Adrenal gland (tissue), 9 donors: ENCODE measurements at regions not wholly inside any gene's neighbourhood (a gene's known extent, or its start where the extent isn't known, plus 50 kb on each side); places are given as distances from the start of the nearest gene placed in this dataset.

Experiments
- DNase-seq, 7 donors: peaks; one replicate each; pipeline ENCODE4 v3.0.0-alpha.2; 2019 to 2020
- H3K27ac ChIP-seq, 5 donors: fragments of 200-600 bp; sonication (generic) in 4 of 5; 1 replicate in 3 of 5; 2 replicates in 2 of 5; pipeline versions ENCODE4 v1.5.1 to v1.8.0; 2016 to 2020; ENCODE audit warnings: mild to moderate bottlenecking in 1 of 5
- H3K27me3 ChIP-seq: fragments of 200-600 bp; 2 replicates; pipeline ENCODE4 v1.8.0; 2021
- H3K36me3 ChIP-seq, 2 donors: fragments of 200-600 bp; replicated peaks in 1 of 2; 1 replicate in 1 of 2; 2 replicates in 1 of 2; pipeline versions ENCODE4 v1.5.1 to v1.8.0; 2018 to 2022
- H3K4me1 ChIP-seq, 2 donors: fragments of 200-600 bp; replicated peaks in 1 of 2; 1 replicate in 1 of 2; 2 replicates in 1 of 2; pipeline versions ENCODE4 v1.5.1 to v1.8.0; 2018 to 2021
- H3K4me3 ChIP-seq, 4 donors: fragments of 200-600 bp; sonication (generic) in 3 of 4; one replicate each; pipeline ENCODE4 v1.5.1; 2016 to 2018
- H3K9me3 ChIP-seq, 3 donors: fragments of 200-600 bp; sonication (generic) in 1 of 3; replicated peaks in 1 of 3; 1 replicate in 2 of 3; 2 replicates in 1 of 3; pipeline versions ENCODE4 v1.5.1 to v1.8.0; 2016 to 2021
- POLR2A ChIP-seq, 2 donors: fragments of 450-650 bp; IDR thresholded peaks; one replicate each; pipeline ENCODE4 v1.6.1; 2017; ENCODE audit warnings: antibody characterized with exemption in 2 of 2, mild to moderate bottlenecking in 2 of 2, moderate library complexity in 1 of 2
- WGBS, 4 donors: extraction: QIAGEN DNeasy Blood & Tissue Kit in 2 of 4; methylation state at CpG; one replicate each; pipeline versions ENCODE4 v1.1.5 to v1.1.7; 2013 to 2017; 5-methylcytosine and 5-hydroxymethylcytosine counted together
- intact Hi-C, 2 donors: fragments of 100-400 bp; cut with DNase I; formaldehyde crosslinking; loops; one replicate each; pipeline versions ENCODE4 v1.14.1 to v1.15.0; 2022 to 2023
- TF ChIP-seq, protein P1 (sequence below), 6 experiments: fragments of 450-650 bp in 4 of 6; fragments of 200-600 bp in 2 of 6; sonication (generic) in 1 of 6; IDR thresholded peaks; 1 replicate in 5 of 6; 2 replicates in 1 of 6; pipeline versions ENCODE4 v1.5.1 to v1.8.0; 2016 to 2021; ENCODE audit warnings: antibody characterized with exemption in 6 of 6, mild to moderate bottlenecking in 2 of 6, moderate library complexity in 1 of 6
- donor health status: healthy with polysubstance abuse.
- donor health status: Bipolar disorder and iron deficiency.
- donor health status: DM: yes; HTN: yes; CAD: no.
- donor health status: DM: no; HTN: no; CAD: no.
- donor health status: DM: no; HTN: no; CAD: no.

DNA sequence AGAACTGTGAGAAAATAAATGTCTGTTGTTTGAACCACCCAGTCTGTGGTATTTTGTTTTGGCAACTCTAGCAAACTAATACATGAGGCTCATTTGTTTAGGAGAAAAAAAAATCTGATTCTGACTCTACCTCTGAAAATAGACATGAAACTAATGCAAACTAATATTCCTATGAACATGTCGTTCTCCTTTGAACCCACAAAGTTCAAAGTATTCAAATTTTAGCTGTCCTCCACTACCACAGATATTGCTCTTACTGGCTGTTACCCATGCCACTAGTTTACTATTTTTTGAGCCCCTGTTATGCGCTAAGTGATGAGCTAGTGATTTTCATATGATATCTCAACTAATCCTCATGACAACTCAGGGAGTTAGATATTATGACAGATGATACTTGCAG is 58.8 kb upstream of the ZNF804B start:
- TF ChIP-seq, protein P1, sequence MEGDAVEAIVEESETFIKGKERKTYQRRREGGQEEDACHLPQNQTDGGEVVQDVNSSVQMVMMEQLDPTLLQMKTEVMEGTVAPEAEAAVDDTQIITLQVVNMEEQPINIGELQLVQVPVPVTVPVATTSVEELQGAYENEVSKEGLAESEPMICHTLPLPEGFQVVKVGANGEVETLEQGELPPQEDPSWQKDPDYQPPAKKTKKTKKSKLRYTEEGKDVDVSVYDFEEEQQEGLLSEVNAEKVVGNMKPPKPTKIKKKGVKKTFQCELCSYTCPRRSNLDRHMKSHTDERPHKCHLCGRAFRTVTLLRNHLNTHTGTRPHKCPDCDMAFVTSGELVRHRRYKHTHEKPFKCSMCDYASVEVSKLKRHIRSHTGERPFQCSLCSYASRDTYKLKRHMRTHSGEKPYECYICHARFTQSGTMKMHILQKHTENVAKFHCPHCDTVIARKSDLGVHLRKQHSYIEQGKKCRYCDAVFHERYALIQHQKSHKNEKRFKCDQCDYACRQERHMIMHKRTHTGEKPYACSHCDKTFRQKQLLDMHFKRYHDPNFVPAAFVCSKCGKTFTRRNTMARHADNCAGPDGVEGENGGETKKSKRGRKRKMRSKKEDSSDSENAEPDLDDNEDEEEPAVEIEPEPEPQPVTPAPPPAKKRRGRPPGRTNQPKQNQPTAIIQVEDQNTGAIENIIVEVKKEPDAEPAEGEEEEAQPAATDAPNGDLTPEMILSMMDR (IDR thresholded peaks at IDR 0.05): no peak
- TF ChIP-seq POLR2A (IDR thresholded peaks at IDR 0.05): no peak
- Histone ChIP-seq H3K27me3 (no peaks in the 10 kb centered on the region), H3K27ac (no peak overlapping the region), H3K4me3 (no peak overlapping the region), H3K36me3 (no peaks in the 10 kb centered on the region), H3K4me1 (no peaks in the 10 kb centered on the region), H3K9me3 (no peaks in the 10 kb centered on the region)
- DNase-seq: no peak
- 80 to 88% (median 83%) methylated on average over 2 of the region's 2 CpGs for WGBS, 4 donors
- intact Hi-C loops: no loop called here

DNA sequence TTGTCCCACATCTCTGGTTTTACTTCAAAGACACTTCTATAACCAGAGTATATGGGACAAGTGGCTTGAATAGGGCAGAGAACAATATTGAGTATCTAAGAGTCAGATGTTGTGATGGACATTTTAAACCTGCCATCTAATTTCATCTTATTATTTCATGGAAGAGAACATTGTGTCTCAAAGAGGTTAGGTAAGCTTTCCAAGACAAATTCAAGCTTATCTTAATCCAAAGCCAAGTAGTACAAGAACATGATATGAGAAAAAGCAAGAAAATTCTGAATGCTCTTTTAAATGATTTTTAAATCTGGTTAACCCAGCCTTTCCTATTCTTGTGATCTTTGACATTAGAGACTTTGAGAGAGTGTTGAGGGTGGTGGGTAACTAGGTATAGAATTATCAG is 65.3 kb upstream of the ZNF804B start:
- H3K36me3 ChIP-seq: no peaks in the 10 kb centered on the region
- intact Hi-C loops: no loop called here
- no peaks in the 10 kb centered on the region for H3K27me3 ChIP-seq
- H3K9me3 ChIP-seq: no peaks in the 10 kb centered on the region
- no peaks in the 10 kb centered on the region for H3K4me1 ChIP-seq
- no peak overlapping the region for H3K27ac ChIP-seq
- TF ChIP-seq, protein P1 (IDR thresholded peaks at IDR 0.05): no peak
- no peak for TF ChIP-seq POLR2A (IDR thresholded peaks at IDR 0.05)
- DNase-seq: no peak
- H3K4me3 ChIP-seq: no peak overlapping the region

DNA sequence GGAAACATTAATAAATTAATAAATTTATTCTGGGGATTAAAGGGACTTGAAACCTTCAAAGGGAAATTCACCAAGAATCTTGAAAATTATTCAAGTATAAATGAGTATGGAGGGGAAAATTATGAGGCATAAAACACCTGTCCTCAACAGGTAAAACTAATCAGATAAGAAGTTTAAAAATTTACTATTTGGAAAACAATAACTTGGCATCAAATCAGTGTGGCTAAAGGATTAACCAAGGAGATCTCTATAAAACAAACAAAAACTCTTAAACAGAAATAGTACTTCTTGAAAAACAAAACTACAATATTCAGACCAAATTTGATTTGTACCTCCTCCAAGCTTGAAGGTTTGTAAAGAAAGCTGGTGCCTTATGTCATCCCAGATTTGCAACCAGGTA is 66.4 kb upstream of the ZNF804B start:
- no peaks in the 10 kb centered on the region for H3K4me1 ChIP-seq
- H3K27ac ChIP-seq: no peak overlapping the region
- no peak for DNase-seq
- intact Hi-C loops: no loop called here
- H3K4me3 ChIP-seq: no peak overlapping the region
- no peaks in the 10 kb centered on the region for H3K36me3 ChIP-seq
- no peak for TF ChIP-seq POLR2A (IDR thresholded peaks at IDR 0.05)
- TF ChIP-seq, protein P1 (IDR thresholded peaks at IDR 0.05): no peak
- H3K27me3 ChIP-seq: no peaks in the 10 kb centered on the region
- no peaks in the 10 kb centered on the region for H3K9me3 ChIP-seq

DNA sequence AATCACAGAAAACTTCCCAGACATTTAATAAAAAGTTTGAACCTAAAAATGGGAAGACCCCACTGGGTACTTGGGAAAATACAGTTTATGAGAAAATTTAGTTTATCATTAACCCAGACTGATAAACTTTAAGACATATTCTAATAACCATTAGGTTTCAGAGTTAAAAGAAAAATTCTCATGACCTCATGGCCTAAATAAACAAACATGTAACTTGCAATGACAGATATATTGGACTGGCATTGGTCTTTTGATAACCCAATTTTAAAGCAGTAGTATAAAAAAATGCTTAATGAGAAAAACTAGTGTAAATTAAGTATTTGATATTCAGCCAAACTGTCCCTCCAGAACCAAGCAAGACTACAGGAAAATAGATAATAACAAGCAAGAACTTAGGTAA is 67.0 kb upstream of the ZNF804B start:
- TF ChIP-seq, protein P1 (IDR thresholded peaks at IDR 0.05): no peak
- no peak for TF ChIP-seq POLR2A (IDR thresholded peaks at IDR 0.05)
- no peak for DNase-seq
- H3K27ac ChIP-seq: no peak overlapping the region
- H3K9me3 ChIP-seq: no peaks in the 10 kb centered on the region
- no peaks in the 10 kb centered on the region for H3K4me1 ChIP-seq
- no peaks in the 10 kb centered on the region for H3K27me3 ChIP-seq
- no peaks in the 10 kb centered on the region for H3K36me3 ChIP-seq
- intact Hi-C loops: no loop called here
- no peak overlapping the region for H3K4me3 ChIP-seq
